Stimulated activated CD4-positive, alpha-beta T cell treated with anti-CD3 and anti-CD28 coated beads, TNF-alpha, amount 100 ng/mL, for 48 hours (primary cell): ENCODE measurements at regions not wholly inside any gene's neighbourhood (a gene's known extent, or its start where the extent isn't known, plus 50 kb on each side); places are given as distances from the start of the nearest gene placed in this dataset.
"Not testable (repeated sequence)": the region's sequence is repeated elsewhere in the genome, so short reads cannot be mapped to it uniquely, and the experiment has no call there.

Experiments
- DNase-seq, 3 donors: peaks; one replicate each; pipeline ENCODE4 v3.0.0-alpha.2; 2020; ENCODE audit warnings: low read depth in 3 of 3

DNA sequence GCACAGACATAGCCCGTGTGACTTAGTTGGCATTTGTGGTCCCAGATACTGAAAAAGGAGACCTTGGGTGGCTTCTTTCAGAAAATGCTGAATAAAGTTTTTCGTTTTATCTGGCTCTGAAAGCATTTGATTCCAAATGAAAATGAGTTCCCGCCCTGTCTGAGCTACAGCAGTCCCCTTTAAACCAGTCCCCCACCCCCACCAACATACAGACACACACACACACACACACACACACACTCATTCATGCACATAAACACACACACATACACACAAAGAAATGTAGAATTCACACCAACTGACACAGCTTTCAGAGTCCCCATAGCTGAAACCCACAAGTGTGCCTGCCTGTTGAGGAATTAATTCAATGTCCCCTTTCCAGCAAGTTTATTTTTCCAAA is 97.0 kb upstream of the SMARCA2 start:
- no peak for DNase-seq

GRCh38 chr9:1918622-1919021 is 96.5 kb upstream of the SMARCA2 start:
- no peak for DNase-seq

DNA sequence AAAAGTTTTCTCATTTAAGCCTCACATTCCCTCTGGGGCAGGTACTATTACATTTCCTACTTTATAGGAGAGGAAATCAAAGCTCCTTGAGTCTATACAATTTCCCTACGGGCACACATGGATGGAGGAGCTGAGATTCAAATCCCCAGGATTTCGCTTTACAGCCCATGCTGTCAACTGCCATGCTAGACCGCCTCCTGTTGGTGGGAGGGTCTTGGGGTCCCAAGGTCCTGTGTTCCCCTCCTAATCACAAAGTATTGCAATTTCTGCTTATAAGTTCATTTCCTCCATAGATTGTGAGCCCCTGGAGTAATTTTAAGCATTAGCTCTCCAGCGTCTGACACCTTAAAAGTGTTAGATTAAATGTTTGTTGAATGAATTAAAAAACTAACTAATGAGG is 95.9 kb upstream of the SMARCA2 start:
- no peak for DNase-seq

DNA sequence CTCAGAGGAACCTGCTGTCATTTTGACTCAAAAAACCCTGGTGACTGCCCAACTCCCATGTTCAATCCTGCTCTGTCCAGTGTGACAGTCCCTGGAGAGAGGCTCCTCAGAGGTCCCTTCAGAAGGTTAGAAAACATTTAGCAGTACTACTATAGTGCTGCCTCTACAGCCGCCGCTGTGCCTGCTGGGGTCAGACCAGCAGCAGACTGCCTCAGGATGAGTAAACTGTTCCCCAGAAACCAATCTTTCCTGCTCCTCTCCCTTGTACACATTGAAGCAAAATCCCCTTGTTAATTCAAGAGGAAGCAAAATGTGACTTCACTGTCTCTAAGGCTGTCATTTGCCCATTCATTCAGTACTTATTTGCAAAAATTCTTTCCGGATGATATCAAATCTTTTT is 94.8 kb upstream of the SMARCA2 start:
- no peak for DNase-seq

- no peak for DNase-seq
These were observed 93.1 kb upstream of the SMARCA2 start for GRCh38 chr9:1922026-1922425.

- no peak for DNase-seq
These were observed 87.6 kb upstream of the SMARCA2 start for GRCh38 chr9:1927546-1927945.

- DNase-seq: no peak
These were observed 86.0 kb upstream of the SMARCA2 start for GRCh38 chr9:1929134-1929533.

- peak in 1 of 3 donors; percentile 2 for DNase-seq
These were observed 85.4 kb upstream of the SMARCA2 start for GRCh38 chr9:1929722-1930244.

DNA sequence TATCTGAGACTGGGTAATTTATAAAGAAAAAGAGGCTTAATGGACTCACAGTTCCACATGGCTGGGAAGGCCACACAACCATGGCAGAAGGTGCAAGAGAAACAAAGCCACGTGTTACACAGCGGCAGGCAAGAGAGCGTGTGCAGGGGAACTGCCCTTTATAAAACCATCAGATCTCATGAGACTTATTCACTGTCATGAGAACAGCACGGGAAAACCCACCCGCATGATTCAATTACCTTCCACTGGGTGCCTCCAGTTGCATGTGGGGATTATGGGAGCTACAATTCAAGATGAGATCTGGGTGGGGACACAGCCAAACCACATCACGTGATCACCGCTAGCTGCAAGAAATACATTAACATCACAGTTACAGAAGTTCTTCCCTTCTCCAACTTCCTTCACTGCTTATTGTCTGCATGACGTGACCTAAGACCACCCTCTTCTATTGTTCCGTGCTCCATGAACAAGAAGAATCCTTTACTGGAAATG is 84.9 kb upstream of the SMARCA2 start:
- DNase-seq: not testable (repeated sequence)

GRCh38 chr9:1938135-1938534 is 77.0 kb upstream of the SMARCA2 start:
- DNase-seq: no peak

- DNase-seq: no peak
These were observed 76.4 kb upstream of the SMARCA2 start for GRCh38 chr9:1938675-1939170.

GRCh38 chr9:1939466-1939865 is 75.7 kb upstream of the SMARCA2 start:
- no peak for DNase-seq

- DNase-seq: peak; percentile 7 to 38 (median 8)
These were observed 75.2 kb upstream of the SMARCA2 start for GRCh38 chr9:1939926-1940368.

DNA sequence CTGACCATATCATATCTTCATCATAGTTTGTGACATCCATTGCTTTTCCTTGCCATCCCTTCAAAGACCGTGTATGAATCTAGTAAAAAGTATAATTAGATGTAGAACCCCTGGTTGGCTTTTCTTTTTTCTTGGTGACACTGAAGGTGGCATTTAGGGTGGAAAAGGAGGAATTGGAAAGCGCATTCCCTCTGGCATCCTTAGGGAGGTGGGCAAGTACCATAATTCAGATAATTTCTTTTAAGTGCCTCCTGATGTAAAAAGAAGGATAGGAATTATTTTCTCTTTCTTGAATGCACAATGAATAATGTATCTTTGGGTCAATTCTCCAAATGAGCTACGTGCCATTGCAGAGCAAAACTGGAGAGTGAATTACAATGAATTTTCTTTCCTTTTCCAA is 73.2 kb upstream of the SMARCA2 start:
- no peak for DNase-seq

DNA sequence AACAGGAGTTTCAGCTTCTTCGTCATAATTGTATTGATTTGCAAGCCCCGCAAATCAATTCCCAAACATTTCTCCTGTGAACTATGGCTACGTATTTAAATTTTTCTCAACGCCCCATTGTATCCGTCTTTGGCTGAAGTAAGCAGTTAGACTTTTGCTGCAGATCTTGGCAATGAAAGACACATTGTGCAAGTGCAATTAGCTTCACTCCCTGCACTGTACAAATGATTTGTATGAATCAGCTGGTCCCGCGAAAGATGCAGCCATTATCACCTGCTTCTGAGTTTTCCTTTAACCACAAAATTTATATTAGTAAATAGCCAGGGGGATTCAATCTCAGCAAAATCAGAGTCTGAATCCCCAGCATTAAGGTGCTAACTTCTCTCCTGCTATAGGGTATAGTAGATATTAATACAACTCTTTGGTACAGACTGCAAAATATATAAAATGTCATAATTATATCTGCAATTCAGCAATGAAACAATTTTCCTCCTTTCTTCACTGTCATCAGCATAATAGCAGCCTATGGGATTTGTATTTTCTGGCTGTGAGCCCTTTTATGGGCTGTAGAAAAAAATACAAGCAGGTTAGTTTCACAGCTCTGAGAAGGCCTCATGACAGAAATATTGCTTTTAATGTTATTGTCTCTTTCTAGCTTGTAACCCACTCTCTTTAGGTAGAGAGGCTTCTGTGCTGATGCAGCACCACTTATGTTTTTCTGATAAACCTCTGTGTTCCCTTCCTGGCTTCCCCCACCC is 68.4 kb upstream of the SMARCA2 start:
- no peak for DNase-seq

DNA sequence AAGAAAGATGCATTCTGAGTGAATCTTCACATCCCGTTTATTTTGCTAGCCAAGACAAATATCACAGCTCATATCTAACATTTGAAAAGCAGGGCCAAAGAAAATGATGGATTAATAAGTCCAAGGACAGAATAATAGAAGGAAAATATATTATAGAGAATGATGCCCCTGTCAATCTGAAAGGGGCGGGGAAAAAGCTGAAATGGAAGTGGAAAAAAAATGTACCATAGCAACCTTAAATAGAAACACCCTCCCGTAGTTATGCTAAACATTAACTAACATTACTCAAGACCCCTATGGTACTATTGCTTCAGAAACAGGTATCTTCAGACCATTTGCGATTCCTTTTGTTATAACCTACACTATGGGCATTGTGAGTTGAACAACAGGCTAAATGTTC is 67.7 kb upstream of the SMARCA2 start:
- no peak for DNase-seq

DNA sequence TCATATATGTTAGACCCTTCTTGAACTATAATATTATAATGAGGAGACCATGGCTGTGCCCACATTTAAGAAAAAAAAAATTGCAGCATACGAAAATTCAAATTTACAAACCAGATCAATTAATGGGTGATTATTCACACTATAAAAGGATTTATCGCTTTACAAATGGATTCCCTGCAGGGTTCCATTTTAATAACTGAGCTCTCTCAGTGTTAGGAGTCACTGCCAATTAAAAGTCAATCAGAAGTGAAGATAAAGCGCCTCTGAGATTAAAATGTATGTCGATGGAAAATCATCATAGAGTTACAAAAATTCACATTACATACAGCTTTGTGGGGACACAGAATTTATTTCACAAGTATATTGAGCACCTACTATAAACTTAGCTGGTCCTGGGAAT is 66.6 kb upstream of the SMARCA2 start:
- no peak for DNase-seq

DNA sequence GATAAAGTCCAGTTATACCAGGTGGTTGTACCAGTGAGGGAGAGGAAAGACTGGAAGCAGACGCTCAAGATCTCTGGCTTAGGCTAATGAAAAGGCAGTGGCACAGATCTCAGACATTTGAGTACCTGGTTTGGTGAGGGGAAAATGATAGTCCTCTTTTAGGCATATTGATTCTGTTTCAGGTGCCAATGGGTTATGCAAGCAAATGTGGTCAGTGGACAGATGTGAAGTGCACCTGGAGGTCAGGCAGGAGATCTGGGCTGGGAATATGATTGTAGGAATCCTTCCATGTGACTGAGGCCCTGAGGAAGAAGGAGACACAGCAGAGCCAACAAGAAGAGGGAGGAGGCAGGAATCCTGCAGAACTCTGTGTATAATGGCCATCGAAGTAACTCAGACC is 63.7 kb upstream of the SMARCA2 start:
- no peak for DNase-seq

GRCh38 chr9:1952001-1952400 is 63.1 kb upstream of the SMARCA2 start:
- no peak for DNase-seq

GRCh38 chr9:1954238-1954637 is 60.9 kb upstream of the SMARCA2 start:
- no peak for DNase-seq

DNA sequence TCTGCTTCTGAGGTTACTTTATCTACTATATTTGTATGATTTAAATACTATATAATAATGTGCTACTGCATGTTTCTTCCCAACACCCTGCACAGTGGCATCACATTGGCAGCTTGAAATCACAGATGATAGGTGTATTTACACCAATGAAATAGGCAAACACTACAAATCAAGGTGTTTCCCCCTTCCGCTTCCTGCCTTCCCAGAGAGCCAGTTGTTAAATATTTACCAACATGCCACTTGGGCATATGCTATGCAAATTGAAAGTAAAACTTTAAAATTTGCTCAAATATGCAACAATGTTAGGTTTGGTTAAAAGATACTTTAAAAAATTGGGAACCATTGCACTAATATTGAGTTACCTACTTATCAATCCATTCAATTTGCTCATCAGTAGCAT is 58.2 kb upstream of the SMARCA2 start:
- no peak for DNase-seq

GRCh38 chr9:1957856-1958255 is 57.3 kb upstream of the SMARCA2 start:
- DNase-seq: no peak

- DNase-seq: no peak
These were observed 55.8 kb upstream of the SMARCA2 start for GRCh38 chr9:1959371-1959770.
